CD14-positive monocyte (primary cell): ENCODE measurements at regions not wholly inside any gene's neighbourhood (a gene's known extent, or its start where the extent isn't known, plus 50 kb on each side); places are given as distances from the start of the nearest gene placed in this dataset.

ENCODE experiments used
- DNase-seq, 3 donors: peaks; one replicate each; pipeline ENCODE4 v3.0.0-alpha.2; 2011 to 2022
- H2AFZ ChIP-seq: 2 replicates; pipeline ENCODE4 v1.6.0; 2012; ENCODE audit warnings: mild to moderate bottlenecking, low read depth, low read length, inconsistent platforms; ENCODE audit not compliant: insufficient read depth, poor library complexity, severe bottlenecking
- H3K27ac ChIP-seq, 2 donors: 1 replicate in 1 of 2; 2 replicates in 1 of 2; pipeline ENCODE4 v1.5.1; 2012 to 2013; ENCODE audit warnings: low read length in 2 of 2, control low read depth in 1 of 2, inconsistent platforms in 1 of 2, low read depth in 1 of 2, mild to moderate bottlenecking in 1 of 2
- H3K27me3 ChIP-seq, 2 donors: one replicate each; pipeline versions ENCODE4 v1.6.0 to v1.6.1; 2011 to 2013; ENCODE audit warnings: low read length in 2 of 2; ENCODE audit not compliant: control insufficient read depth in 2 of 2, insufficient read depth in 2 of 2
- H3K36me3 ChIP-seq, 2 donors: replicated peaks in 1 of 2; 1 replicate in 1 of 2; 2 replicates in 1 of 2; pipeline versions ENCODE4 v1.5.1 to v1.6.1; 2012 to 2013; ENCODE audit warnings: low read length in 2 of 2, control low read depth in 1 of 2, inconsistent platforms in 1 of 2, mild to moderate bottlenecking in 1 of 2; ENCODE audit not compliant: insufficient read depth in 2 of 2, control insufficient read depth in 1 of 2
- H3K4me1 ChIP-seq, 2 donors: 1 replicate in 1 of 2; 2 replicates in 1 of 2; pipeline versions ENCODE4 v1.5.1 to v1.6.1; 2012 to 2013; ENCODE audit warnings: low read length in 2 of 2, control low read depth in 1 of 2, inconsistent platforms in 1 of 2, mild to moderate bottlenecking in 1 of 2, moderate library complexity in 1 of 2; ENCODE audit not compliant: insufficient read depth in 2 of 2, control insufficient read depth in 1 of 2
- H3K4me2 ChIP-seq: replicated peaks from 2 replicates; pipeline ENCODE3; 2012; ENCODE audit warnings: low read length, moderate library complexity, mild to moderate bottlenecking; ENCODE audit not compliant: poor library complexity, severe bottlenecking; ENCODE audit errors: extremely low read depth
- H3K4me3 ChIP-seq, 3 experiments: fragments of 200-600 bp in 1 of 3; sonication (generic) in 1 of 3; replicated peaks in 1 of 3; 1 replicate in 2 of 3; 2 replicates in 1 of 3; pipeline ENCODE4 v1.5.1; 2011 to 2013; ENCODE audit warnings: low read length in 3 of 3, mild to moderate bottlenecking in 3 of 3, control low read depth in 2 of 3, low read depth in 2 of 3, inconsistent platforms in 1 of 3, moderate library complexity in 1 of 3
- H3K79me2 ChIP-seq: 2 replicates; pipeline ENCODE4 v1.6.0; 2012; ENCODE audit warnings: mild to moderate bottlenecking, control low read depth, inconsistent platforms, low read length, moderate library complexity; ENCODE audit not compliant: insufficient read depth
- H3K9ac ChIP-seq: 2 replicates; pipeline ENCODE4 v1.6.0; 2017; ENCODE audit warnings: low read length, mild to moderate bottlenecking; ENCODE audit not compliant: insufficient read depth, poor library complexity, severe bottlenecking
- H3K9me3 ChIP-seq, 2 donors: replicated peaks in 1 of 2; 1 replicate in 1 of 2; 2 replicates in 1 of 2; pipeline versions ENCODE4 v1.5.1 to v1.6.1; 2012 to 2013; ENCODE audit warnings: low read length in 2 of 2, control low read depth in 1 of 2; ENCODE audit not compliant: control insufficient read depth in 1 of 2, insufficient read depth in 1 of 2
- H4K20me1 ChIP-seq: 2 replicates; pipeline ENCODE4 v1.6.0; 2012; ENCODE audit warnings: mild to moderate bottlenecking, low read length, control low read depth, moderate library complexity; ENCODE audit not compliant: insufficient read depth
- H3K27ac Mint-ChIP-seq, 7 donors: one replicate each; pipeline ENCODE4 v1.8.0; 2020; ENCODE audit warnings: mild to moderate bottlenecking in 7 of 7, mixed read lengths in 7 of 7, moderate library complexity in 6 of 7, inconsistent platforms in 2 of 7
- H3K27me3 Mint-ChIP-seq, 3 donors: one replicate each; pipeline ENCODE4 v1.8.0; 2021 to 2022; ENCODE audit warnings: low read depth in 3 of 3, mild to moderate bottlenecking in 3 of 3, mixed read lengths in 3 of 3, moderate library complexity in 3 of 3, inconsistent platforms in 1 of 3
- H3K36me3 Mint-ChIP-seq, 2 donors: one replicate each; pipeline ENCODE4 v1.8.0; 2020; ENCODE audit warnings: mixed read lengths in 2 of 2, inconsistent platforms in 1 of 2, mild to moderate bottlenecking in 1 of 2
- H3K4me1 Mint-ChIP-seq: one replicate; pipeline ENCODE4 v1.8.0; 2020; ENCODE audit warnings: mild to moderate bottlenecking, mixed read lengths
- H3K4me3 Mint-ChIP-seq, 2 donors: one replicate each; pipeline ENCODE4 v1.8.0; 2020; ENCODE audit warnings: mild to moderate bottlenecking in 2 of 2, mixed read lengths in 2 of 2, moderate library complexity in 1 of 2
- H3K9me3 Mint-ChIP-seq, 7 donors: one replicate each; pipeline ENCODE4 v1.8.0; 2020 to 2022; ENCODE audit warnings: mixed read lengths in 7 of 7, mild to moderate bottlenecking in 6 of 7, moderate library complexity in 6 of 7, inconsistent platforms in 2 of 7
- CTCF ChIP-seq: fragments of 200-600 bp; IDR thresholded peaks from one replicate; pipeline ENCODE4 v1.8.0; 2022; ENCODE audit warnings: antibody characterized with exemption, mild to moderate bottlenecking
- WGBS: methylation state at CpG from one replicate; pipeline ENCODE4 v1.1.5; 2013; ENCODE audit warnings: missing lambda C conversion rate; ENCODE audit not compliant: insufficient coverage; 5-methylcytosine and 5-hydroxymethylcytosine counted together
- intact Hi-C, 2 donors: fragments of 100-400 bp; cut with micrococcal nuclease; formaldehyde crosslinking; loops; one replicate each; pipeline versions ENCODE4 v1.15.0 to v1.15.1; 2023

GRCh38 chr21:20735257-20735656 lies 263.0 kb upstream of the NCAM2 start:
- H3K27ac Mint-ChIP-seq: no peak overlapping the region
- intact Hi-C loops: no loop called here
- Histone ChIP-seq H3K4me1 (no peaks in the 10 kb centered on the region), H3K9me3 (peaks cover 28 to 44% of the 10 kb centered on the region in 2 donors), H3K4me2 (no peak overlapping the region), H2AFZ (no peak overlapping the region), H3K9ac (no peak overlapping the region), H3K36me3 (no peaks in the 10 kb centered on the region), H3K27ac (no peak overlapping the region), H3K4me3 (no peak overlapping the region), H3K79me2 (no peaks in the 10 kb centered on the region), H3K27me3 (no peaks in the 10 kb centered on the region), H4K20me1 (no peaks in the 10 kb centered on the region)
- H3K9me3 Mint-ChIP-seq: peaks cover 3 to 26% (median 9%) of the 10 kb centered on the region in 7 donors
- no peak for TF ChIP-seq CTCF
- H3K27me3 Mint-ChIP-seq: no peaks in the 10 kb centered on the region
- H3K4me3 Mint-ChIP-seq: no peak overlapping the region
- H3K36me3 Mint-ChIP-seq: no peaks in the 10 kb centered on the region
- no peaks in the 10 kb centered on the region for H3K4me1 Mint-ChIP-seq
- no CpG with 5 or more reads among the region's 1 CpG for WGBS
- no peak for DNase-seq

GRCh38 chr21:20737227-20737913 lies 260.8 kb upstream of the NCAM2 start:
- H3K36me3 ChIP-seq: no peaks in the 10 kb centered on the region
- H3K4me3 Mint-ChIP-seq: no peak overlapping the region
- H3K4me3 ChIP-seq: no peak overlapping the region
- H3K4me2 ChIP-seq: no peak overlapping the region
- peaks cover 3 to 28% (median 9%) of the 10 kb centered on the region in 7 donors for H3K9me3 Mint-ChIP-seq
- H4K20me1 ChIP-seq: no peaks in the 10 kb centered on the region
- H3K36me3 Mint-ChIP-seq: no peaks in the 10 kb centered on the region
- no peaks in the 10 kb centered on the region for H3K79me2 ChIP-seq
- no peaks in the 10 kb centered on the region for H3K4me1 ChIP-seq
- TF ChIP-seq CTCF: no peak
- H3K27me3 ChIP-seq: no peaks in the 10 kb centered on the region
- H3K27ac Mint-ChIP-seq: no peak overlapping the region
- H3K27me3 Mint-ChIP-seq: no peaks in the 10 kb centered on the region
- no peak for DNase-seq
- H3K9me3 ChIP-seq: peaks cover 24 to 40% of the 10 kb centered on the region in 2 donors
- H3K9ac ChIP-seq: no peak overlapping the region
- intact Hi-C loops: no loop called here
- no peaks in the 10 kb centered on the region for H3K4me1 Mint-ChIP-seq
- H3K27ac ChIP-seq: no peak overlapping the region
- H2AFZ ChIP-seq: no peak overlapping the region
